ENCODE measurements at regions not wholly inside any gene's neighbourhood (a gene's known extent, or its start where the extent isn't known, plus 50 kb on each side); places are given as distances from the start of the nearest gene placed in this dataset.
"Not testable (repeated sequence)": the region's sequence is repeated elsewhere in the genome, so short reads cannot be mapped to it uniquely, and the experiment has no call there.

DNA sequence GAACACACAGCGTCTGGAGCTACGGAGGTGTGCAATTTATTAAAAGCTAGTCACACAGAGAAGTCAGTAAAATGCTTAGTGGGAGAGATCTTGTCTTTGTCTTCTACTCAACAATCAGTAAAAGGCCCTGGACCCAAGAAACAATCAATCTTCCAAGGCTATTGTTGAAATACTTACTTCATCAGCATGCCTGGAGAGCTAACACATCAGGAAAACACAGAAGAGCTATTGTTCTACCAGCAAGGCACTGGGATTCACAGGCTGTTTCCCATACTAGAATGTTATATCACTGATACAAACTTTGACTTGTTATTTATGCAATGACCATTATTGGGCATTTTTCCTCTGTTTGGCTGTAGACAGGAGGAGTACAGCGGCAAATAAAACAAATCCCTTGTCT, 247.8 kb upstream of the ERCC4 start:
- CTCF ChIA-PET, result no interaction called here
- Mint-ChIP-seq H3K27ac (no peak overlapping the region), H3K4me1 (no peaks in the 10 kb centered on the region)

DNA sequence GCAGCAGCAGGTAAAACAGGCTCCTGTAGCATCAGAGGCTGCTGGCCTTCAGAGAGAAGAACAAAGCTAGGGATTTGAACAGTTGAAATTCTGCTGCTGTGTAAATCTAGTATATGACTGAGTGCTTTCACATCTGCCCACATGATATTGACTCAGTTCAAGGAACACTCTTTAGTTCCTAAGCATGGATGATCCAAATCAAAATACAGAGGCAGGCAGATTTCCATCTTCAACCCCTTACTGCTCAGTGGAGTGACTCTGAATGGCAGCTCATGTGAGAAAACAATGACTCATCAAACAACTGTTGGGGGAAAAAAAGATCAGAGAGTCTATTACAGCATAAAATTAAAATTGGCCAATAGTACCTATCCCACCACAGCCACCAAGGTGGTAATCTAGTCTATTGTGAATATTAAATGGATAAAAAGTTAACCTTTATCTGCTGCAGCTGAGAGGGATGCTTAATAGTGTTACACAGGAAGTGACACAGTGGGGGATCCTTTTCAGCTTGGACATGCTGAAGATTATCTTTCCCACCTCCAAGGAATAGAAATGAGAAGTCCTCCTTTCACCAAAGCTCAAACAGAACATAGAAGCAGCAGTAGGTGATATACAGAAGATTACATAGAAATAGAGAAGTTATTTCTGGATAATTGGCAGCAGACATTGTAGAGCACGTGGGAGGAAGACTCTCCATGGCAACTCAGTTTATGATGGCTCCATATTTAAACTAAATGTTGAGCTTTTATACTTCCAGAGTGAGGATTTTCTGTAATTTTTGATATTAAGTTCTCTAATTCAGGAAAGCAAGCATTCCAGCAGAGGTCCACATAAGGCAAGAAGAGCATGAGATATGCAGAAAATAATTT, 239.7 kb upstream of the ERCC4 start:
- Mint-ChIP-seq H3K4me3 (no peak overlapping the region), H3K27me3 (no peaks in the 10 kb centered on the region), H3K27ac (no peak overlapping the region), H3K4me1 (no peaks in the 10 kb centered on the region), H3K36me3 (ENCODE audit: low read depth) (no peaks in the 10 kb centered on the region), H3K9me3 (peaks cover 8% of the 10 kb centered on the region)
- CTCF ChIA-PET, result no interaction called here
- POLR2A ChIA-PET, result no interaction called here
- no peak for DNase-seq

More for the DNA sequence above, 247.8 kb upstream of the ERCC4 start:
- no peaks in the 10 kb centered on the region for H3K27me3 Mint-ChIP-seq
- peaks cover 5% of the 10 kb centered on the region for H3K9me3 Mint-ChIP-seq
- H3K36me3 Mint-ChIP-seq (ENCODE audit: low read depth), result no peaks in the 10 kb centered on the region
- H3K4me3 Mint-ChIP-seq, result no peak overlapping the region
- POLR2A ChIA-PET, result no interaction called here
- no peak for DNase-seq

DNA sequence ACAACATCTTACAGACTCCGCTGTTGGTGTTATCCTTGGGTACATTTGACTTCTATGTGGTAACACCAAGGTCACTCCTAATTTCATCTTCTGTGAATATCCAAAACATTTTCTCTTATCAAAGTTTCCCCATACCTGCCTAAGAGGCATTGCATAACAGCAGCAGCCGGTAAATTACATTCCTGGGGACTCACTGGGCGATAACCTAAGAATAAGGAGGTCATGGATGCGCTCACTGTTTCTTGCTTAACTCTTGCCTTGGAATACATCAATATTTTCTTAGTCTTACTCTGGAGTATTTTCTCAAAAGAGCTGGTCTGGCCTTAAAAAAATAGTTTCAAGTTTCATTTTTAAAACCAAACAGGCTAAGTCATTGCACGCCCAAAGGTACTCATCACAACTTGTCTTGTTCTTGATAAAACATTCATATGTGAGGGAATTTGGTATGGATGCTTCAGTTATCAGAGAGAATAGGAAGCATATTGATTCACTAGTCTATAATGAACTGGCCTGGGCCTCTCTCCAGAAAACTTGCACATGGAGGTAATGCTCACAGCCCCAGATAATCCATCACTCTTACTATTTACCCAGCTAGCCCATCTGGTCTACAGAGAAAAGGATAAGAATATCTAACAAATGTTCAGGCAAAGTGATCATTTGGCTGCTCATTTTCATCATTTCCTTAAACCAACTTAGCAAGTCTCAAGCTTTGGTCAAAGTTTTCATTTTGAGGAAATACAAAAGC, 235.0 kb upstream of the ERCC4 start:
- CTCF ChIA-PET, result no interaction called here
- POLR2A ChIA-PET, result no interaction called here
- peaks cover 4% of the 10 kb centered on the region for H3K9me3 Mint-ChIP-seq

DNA sequence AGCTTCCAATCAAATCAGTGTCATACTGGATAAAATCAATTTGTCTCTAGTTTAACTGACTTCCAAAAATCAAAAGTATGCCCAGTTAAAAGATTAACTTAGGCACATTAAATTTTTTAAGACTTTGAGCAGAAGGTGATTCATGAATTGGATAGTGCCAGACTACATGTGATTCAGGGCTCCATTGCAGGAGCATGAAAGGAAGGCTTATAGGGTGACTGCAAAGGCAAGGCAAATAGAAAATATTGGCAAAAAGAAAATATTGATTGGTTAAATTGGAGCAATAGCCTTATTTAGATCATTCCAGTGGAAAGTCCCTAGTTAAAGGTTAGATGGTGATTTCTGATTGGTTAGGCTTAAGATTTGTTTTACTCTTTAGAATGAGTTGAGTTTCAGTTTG, 223.9 kb upstream of the ERCC4 start:
- Mint-ChIP-seq H3K4me1 (no peaks in the 10 kb centered on the region), H3K27me3 (no peaks in the 10 kb centered on the region), H3K9me3 (peaks cover 10% of the 10 kb centered on the region), H3K27ac (no peak overlapping the region), H3K36me3 (ENCODE audit: low read depth) (no peaks in the 10 kb centered on the region), H3K4me3 (no peak overlapping the region)
- no peak for DNase-seq
- ChIA-PET CTCF (no interaction called here), POLR2A (no interaction called here)

More for the DNA sequence above, 235.0 kb upstream of the ERCC4 start:
- H3K4me3 Mint-ChIP-seq, result no peak overlapping the region
- H3K27me3 Mint-ChIP-seq, result no peaks in the 10 kb centered on the region
- no peaks in the 10 kb centered on the region for H3K4me1 Mint-ChIP-seq
- H3K27ac Mint-ChIP-seq, result no peak overlapping the region
- no peak for DNase-seq
- no peaks in the 10 kb centered on the region for H3K36me3 Mint-ChIP-seq (ENCODE audit: low read depth)

DNA sequence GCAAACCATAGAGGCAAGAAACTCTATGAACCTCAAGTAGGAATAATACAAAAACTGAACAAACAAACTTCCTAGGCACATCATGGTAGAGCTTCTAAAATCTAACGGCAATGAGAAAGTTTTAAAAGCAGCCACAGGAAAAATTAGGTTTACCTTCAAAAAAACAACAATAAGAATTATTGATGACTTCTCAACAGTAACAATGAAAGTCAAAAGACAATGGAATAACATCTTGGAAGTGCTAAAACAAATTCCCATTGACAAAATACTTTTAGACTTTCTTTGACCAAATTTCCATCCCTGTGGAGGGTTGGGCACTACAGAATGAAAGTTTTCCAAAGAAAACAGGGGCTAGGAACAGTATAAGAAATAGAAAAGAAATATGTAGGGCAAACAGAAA, 222.9 kb upstream of the ERCC4 start:
- no peaks in the 10 kb centered on the region for H3K36me3 Mint-ChIP-seq (ENCODE audit: low read depth)
- CTCF ChIA-PET, result no interaction called here

DNA sequence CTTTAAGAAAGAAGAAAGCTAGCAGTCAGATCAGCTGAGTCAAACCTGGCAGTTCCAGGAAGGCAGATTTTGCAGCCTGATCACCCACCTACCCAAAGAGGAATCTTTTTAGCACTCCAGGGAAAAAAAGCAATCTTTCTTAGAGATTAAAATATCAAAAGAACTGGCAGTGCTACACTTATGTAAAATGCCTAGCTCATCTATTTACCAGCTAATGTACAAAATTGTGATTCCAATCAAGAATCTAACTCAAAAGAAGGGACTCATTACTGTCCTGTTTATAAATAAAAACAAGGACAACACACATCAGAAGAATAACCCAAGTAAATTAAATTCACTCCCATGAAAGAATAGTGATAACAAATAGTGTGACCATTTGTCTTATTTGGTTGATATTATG, 222.4 kb upstream of the ERCC4 start:
- H3K36me3 Mint-ChIP-seq (ENCODE audit: low read depth), result no peaks in the 10 kb centered on the region
- peaks cover 14% of the 10 kb centered on the region for H3K9me3 Mint-ChIP-seq
- no peaks in the 10 kb centered on the region for H3K27me3 Mint-ChIP-seq
- H3K4me3 Mint-ChIP-seq, result no peak overlapping the region
- CTCF ChIA-PET, result no interaction called here
- no peak overlapping the region for H3K27ac Mint-ChIP-seq
- POLR2A ChIA-PET, result no interaction called here
- DNase-seq, result no peak
- no peaks in the 10 kb centered on the region for H3K4me1 Mint-ChIP-seq

More for the DNA sequence above, 222.9 kb upstream of the ERCC4 start:
- Mint-ChIP-seq H3K9me3 (peaks cover 14% of the 10 kb centered on the region), H3K4me3 (no peak overlapping the region), H3K27me3 (no peaks in the 10 kb centered on the region), H3K27ac (no peak overlapping the region), H3K4me1 (no peaks in the 10 kb centered on the region)
- no peak for DNase-seq
- POLR2A ChIA-PET, result no interaction called here

DNA sequence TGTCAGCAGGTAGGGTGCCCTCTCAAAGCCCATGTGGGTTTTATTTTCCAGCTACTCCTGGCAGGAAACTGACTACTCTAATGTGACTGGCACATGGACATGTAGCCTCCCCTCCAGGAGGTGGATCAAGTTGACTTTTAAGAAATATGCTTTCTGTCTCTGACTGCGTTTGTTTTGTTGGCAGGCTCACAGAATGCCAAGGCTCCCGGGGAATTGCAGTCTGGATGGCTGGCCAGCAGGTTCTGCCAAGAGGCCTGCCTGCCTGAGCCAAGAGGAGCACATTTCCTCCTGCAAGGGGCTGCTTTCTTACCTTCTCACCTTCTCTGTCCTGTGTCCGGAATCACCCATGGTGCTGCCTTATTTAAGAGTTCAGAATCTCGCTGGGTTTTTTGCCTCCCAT, 217.3 kb upstream of the ERCC4 start:
- H3K4me1 Mint-ChIP-seq, result no peaks in the 10 kb centered on the region
- H3K4me3 Mint-ChIP-seq, result no peak overlapping the region
- peaks cover 12% of the 10 kb centered on the region for H3K9me3 Mint-ChIP-seq
- ChIA-PET CTCF (no interaction called here), POLR2A (no interaction called here)
- no peak for DNase-seq
- H3K27ac Mint-ChIP-seq, result no peak overlapping the region
- H3K36me3 Mint-ChIP-seq (ENCODE audit: low read depth), result no peaks in the 10 kb centered on the region
- H3K27me3 Mint-ChIP-seq, result no peaks in the 10 kb centered on the region

DNA sequence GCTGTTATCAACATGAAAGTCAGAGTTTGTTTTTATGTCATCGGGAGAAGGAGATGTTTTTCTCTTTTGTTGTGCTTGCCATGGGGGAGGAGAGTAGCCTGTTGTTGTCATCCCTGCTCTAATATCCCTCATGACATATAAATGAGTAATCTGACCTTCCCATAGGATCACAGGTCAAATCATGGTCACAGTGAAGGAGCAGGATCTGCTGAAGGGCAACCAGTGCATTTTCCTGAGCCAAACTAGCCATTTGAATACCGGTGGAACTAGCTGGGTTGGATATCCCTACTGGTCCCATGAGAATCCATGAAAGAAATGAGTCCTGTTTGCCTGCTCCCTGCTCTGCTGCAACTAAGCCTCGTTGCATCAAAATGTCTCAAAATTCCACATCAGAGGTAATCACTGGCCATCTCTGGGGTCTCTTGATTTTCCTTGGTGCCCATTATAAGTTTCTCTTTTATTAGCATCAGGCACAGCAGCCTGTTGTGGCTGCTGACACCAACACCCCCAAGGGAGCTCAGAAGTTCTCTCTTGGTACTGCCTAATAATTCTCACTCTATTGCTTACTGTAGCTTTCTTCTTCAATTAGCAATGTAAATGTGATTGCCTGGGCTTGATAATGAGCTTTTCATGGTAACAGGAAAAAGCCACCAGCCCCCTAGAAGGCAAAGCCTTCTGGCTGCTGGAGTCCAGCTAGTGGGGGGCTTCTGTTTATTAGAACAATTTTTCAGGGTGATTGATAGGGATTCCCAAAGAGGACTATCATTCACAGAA, 211.4 kb upstream of the ERCC4 start:
- ChIA-PET CTCF (no interaction called here), POLR2A (no interaction called here)
- Mint-ChIP-seq H3K27me3 (no peaks in the 10 kb centered on the region), H3K36me3 (ENCODE audit: low read depth) (no peaks in the 10 kb centered on the region), H3K9me3 (peaks cover 24% of the 10 kb centered on the region), H3K27ac (no peak overlapping the region), H3K4me3 (no peak overlapping the region), H3K4me1 (no peaks in the 10 kb centered on the region)
- no peak for DNase-seq

DNA sequence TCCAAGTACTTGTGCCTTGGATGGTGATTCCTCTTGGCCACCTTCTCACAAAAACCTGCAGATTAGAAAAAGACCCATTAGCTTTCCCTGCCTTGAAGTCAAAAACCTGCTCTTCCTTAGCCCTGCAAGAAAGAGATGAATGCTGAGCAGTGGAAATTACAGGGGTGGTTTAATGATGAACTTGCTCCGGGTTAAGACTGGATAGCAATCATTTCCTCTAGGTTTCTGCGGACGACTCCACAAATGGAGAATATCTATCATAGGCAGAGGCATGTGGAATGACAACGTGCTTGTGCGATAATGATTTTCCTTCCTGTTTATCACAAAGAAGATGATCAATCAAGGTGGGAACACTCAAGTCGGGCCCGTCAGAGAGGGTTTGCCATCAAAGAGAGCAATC, 201.2 kb upstream of the ERCC4 start:
- POLR2A ChIA-PET, result no interaction called here
- H3K27me3 Mint-ChIP-seq, result no peaks in the 10 kb centered on the region
- H3K27ac Mint-ChIP-seq, result no peak overlapping the region
- no peaks in the 10 kb centered on the region for H3K9me3 Mint-ChIP-seq
- DNase-seq, result no peak
- H3K36me3 Mint-ChIP-seq (ENCODE audit: low read depth), result no peaks in the 10 kb centered on the region
- H3K4me1 Mint-ChIP-seq, result no peaks in the 10 kb centered on the region
- H3K4me3 Mint-ChIP-seq, result no peak overlapping the region
- CTCF ChIA-PET, result no interaction called here

DNA sequence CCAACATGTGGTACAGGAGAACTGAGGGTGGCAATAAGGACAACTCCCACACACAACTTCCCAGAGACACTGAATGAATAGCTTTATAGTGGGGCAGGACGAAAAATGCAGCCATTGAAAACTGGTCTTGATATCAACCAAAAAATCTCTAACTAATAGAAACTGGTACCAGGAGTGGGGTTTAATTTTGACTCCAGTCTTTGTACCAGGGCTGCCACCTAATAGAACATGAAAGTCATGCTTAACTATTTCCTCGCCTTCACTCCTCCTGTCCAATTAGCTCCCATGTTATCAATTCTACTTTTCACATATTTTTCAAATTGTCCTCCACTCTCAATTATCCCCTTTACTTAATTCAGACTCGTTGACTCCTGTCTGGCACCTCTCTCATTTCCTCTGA, 192.0 kb upstream of the ERCC4 start:
- POLR2A ChIA-PET, result no interaction called here
- no peak overlapping the region for H3K4me3 Mint-ChIP-seq

DNA sequence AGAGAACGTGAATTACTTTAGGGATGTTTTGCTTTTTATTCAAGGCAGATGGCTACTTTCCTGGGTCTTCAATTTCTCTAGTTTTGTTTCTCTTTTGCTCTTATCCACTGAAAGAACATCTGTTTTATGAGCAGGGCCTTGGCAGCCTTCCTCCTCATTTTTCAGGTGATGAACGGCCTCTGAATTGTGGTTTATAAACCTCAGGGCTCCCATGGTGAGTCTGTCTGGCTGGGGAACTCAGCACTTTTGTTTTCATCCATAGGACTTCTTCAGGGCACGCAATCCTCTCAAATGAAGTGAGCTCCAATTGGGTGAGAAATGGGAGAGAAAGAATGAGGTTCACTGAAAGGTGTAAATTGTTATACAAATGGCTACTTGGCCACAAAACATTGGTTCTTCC, 186.4 kb upstream of the ERCC4 start:
- Mint-ChIP-seq H3K9me3 (peaks cover 3% of the 10 kb centered on the region), H3K27ac (no peak overlapping the region), H3K4me3 (no peak overlapping the region), H3K36me3 (ENCODE audit: low read depth) (no peaks in the 10 kb centered on the region), H3K4me1 (no peaks in the 10 kb centered on the region), H3K27me3 (no peaks in the 10 kb centered on the region)
- POLR2A ChIA-PET, result no interaction called here
- no peak for DNase-seq
- CTCF ChIA-PET, result no interaction called here

More for the DNA sequence above, 192.0 kb upstream of the ERCC4 start:
- no peaks in the 10 kb centered on the region for H3K36me3 Mint-ChIP-seq (ENCODE audit: low read depth)
- CTCF ChIA-PET, result no interaction called here
- no peaks in the 10 kb centered on the region for H3K27me3 Mint-ChIP-seq
- peaks cover 10% of the 10 kb centered on the region for H3K9me3 Mint-ChIP-seq
- DNase-seq, result no peak
- H3K4me1 Mint-ChIP-seq, result no peaks in the 10 kb centered on the region
- H3K27ac Mint-ChIP-seq, result no peak overlapping the region

DNA sequence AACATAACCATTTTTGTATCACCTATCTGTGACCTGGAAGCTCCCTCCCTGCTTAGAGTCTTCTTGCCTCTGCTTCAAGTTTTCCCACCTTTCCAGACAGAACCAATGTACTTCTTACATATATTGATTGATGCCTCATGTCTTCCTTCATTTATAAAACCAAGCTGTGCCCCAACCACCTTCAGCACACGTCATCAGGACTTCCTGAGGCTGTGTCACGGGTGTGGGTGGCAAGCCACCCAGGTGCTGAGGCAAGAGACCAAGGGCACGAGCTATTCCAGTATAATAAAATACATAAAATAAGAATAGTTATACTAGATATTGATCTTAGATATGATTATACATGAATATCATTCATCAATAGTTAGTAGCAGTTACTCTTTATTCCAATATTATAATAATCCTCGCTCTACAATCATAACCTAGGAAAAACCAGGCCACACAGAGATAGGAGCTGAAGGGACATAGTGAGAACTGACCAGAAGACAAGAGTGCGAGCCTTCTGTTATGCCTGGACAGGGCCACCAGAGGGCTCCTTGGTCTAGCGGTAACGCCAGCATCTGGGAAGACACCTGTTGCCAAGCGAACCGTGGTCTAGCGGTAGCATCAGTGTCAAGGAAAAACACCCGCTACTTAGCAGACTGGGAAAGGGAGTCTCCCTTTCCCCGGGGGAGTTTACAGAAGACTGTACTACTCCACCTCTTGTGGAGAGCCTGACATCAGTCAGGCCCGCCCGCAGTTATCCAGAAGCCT, 180.2 kb upstream of the ERCC4 start:
- POLR2A ChIA-PET; H3K4me1 Mint-ChIP-seq; DNase-seq; H3K27me3 Mint-ChIP-seq; CTCF ChIA-PET; H3K9me3 Mint-ChIP-seq; H3K4me3 Mint-ChIP-seq; H3K36me3 Mint-ChIP-seq (ENCODE audit: low read depth); H3K27ac Mint-ChIP-seq: not testable (repeated sequence)

DNA sequence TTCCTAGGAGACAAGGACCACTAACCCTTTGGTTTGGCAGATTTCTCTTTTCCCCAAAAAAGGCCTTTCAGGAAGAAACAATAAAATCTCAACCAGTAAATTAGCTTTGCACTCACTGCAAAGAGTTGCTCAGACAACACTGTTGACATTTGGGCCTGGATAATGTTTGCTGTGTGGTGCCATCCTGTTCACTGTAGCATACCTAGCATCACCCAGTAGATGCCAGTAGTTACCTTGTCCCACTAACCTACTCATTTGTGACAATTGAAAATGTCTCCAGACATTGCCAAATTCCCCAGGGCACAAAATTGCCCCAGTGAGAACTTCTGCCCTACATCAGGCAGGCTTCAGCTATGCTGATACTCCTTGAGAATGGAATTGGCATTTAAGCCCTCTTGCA, 177.0 kb upstream of the ERCC4 start:
- H3K9me3 Mint-ChIP-seq, result peaks cover 14% of the 10 kb centered on the region
- CTCF ChIA-PET, result no interaction called here
- no peak for DNase-seq
- H3K27me3 Mint-ChIP-seq, result no peaks in the 10 kb centered on the region
- no peaks in the 10 kb centered on the region for H3K36me3 Mint-ChIP-seq (ENCODE audit: low read depth)
- no peak overlapping the region for H3K27ac Mint-ChIP-seq
- H3K4me3 Mint-ChIP-seq, result no peak overlapping the region
- POLR2A ChIA-PET, result no interaction called here
- H3K4me1 Mint-ChIP-seq, result no peaks in the 10 kb centered on the region
